GM21390 (cell line): ENCODE measurements at regions not wholly inside any gene's neighbourhood (a gene's known extent, or its start where the extent isn't known, plus 50 kb on each side); places are given as distances from the start of the nearest gene placed in this dataset.

Experiments
- ATAC-seq: cut with Tn5 transposase; IDR thresholded peaks from one replicate; pipeline ENCODE4 v1.9.1; 2021; ENCODE audit not compliant: unreplicated experiment

DNA sequence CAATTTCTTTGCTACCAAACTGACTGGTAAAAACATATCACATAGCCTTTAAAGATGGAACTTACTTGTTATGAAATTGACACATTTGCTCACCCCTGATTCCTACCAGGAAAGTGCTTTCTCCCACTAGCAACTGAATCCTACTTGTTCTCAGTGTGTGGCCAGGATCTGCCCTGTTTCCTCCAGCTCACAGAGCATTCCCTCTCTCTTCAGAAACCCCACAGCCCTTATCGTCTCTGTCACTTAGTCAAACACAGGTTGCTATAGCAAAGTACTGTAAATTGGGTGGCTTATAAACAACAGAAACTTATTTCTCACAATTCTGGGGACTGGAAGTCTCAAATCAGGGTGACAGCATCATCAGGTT, 265.2 kb upstream of the BOD1L1 start:
- no peak for ATAC-seq

DNA sequence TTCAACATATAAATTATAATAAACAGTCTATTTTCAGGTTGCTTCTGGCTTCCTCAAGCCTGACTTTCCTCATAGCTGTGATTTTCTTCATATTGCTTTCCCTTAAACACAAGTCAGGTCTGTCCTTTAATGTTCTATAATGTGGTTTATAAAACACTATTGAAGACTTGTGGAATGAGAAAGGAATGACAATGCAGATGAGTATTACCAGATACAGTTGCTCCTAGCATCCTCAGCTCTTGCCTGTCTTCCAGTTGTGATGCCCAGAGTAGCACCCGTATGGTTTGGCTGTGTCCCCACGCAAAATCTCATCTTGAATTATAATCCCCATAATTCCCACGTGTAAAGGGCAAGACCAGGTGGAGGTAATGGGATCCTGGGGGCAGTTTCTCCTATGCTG, 265.7 kb upstream of the BOD1L1 start:
- no peak for ATAC-seq

DNA sequence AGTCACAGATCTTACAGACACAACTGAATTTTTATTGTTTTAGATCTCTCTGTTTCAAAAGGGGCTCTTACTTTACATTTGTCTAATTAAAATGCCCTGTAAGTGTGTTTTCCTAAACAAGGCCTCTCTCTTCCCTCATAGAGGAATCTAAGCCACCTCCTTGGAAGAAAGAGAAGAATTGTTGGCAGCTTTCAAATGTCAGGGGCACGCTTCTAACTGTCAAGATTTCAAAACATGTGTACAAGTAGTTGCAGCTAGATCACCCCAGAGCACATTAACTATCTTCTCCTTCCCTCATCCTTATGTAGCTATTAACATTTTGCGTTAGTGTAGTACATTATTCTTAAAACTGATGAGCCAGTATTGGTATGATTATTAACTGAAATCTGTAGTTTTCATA, 266.5 kb upstream of the BOD1L1 start:
- no peak for ATAC-seq

GRCh38 chr4:13900780-13901179, 273.3 kb upstream of the BOD1L1 start:
- no peak for ATAC-seq

GRCh38 chr4:13902146-13902545, 274.6 kb upstream of the BOD1L1 start:
- ATAC-seq = no peak

DNA sequence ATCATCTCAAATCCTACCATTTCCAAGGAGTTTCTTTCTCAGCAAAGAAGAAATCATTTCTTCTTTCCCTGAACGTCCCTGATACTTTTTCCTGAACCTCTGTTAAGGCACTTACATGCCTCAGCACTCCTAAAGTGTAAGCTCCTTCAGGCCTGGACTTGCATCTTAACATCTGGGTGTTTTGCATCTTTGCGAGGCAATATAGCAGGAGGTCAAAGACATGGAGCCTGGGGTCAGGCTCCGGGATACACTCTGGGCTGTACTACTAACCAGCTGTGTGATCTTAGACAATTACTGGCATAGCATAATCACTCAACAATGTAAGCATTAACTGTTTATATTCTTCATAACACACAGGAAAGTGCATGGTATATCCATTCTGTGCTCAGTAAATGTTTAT, 275.5 kb upstream of the BOD1L1 start:
- ATAC-seq = no peak

DNA sequence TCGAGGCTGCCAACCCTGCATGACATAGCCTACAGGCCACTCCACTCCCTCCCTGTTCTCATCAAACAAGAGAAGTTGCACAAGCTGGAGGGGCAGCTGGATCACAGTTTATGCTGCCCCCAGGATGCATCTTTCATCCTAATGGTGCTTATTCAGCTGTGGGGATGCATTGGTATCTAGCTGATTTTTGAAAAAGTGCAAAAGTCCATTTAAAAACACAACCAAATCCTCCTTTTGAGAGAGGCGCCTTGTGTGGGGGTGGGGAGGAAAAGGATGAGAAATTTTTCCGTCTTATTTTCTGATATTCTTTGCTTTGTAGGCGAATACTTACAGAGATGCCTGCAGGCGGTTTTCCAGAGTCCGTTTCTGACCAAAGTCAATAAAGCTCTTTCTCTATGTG, 276.4 kb upstream of the BOD1L1 start:
- no peak for ATAC-seq

DNA sequence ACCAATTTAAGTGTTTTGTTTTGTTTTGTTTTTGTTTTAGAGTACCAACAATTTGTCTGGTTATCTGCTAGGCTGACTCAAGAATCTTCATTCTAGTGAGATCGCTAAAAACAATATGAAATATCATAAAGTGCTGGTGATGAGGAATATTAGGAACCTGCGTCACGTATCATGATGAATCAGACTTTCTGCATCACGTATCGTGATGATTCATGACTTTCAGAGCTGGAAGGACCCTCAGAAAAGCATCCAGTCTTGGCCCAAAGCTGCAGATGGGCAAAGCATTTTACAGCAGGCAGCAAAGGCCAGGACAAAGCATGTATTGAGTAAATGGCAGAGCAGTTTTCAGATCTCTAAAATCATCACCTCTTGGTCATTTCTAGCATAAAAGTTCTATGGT, 278.0 kb upstream of the BOD1L1 start:
- ATAC-seq = no peak

- no peak for ATAC-seq
Measured at GRCh38 chr4:13906727-13907126, 279.2 kb upstream of the BOD1L1 start.

GRCh38 chr4:13907255-13907751, 279.8 kb upstream of the BOD1L1 start:
- no peak for ATAC-seq

GRCh38 chr4:13908455-13908854, 280.9 kb upstream of the BOD1L1 start:
- no peak for ATAC-seq

DNA sequence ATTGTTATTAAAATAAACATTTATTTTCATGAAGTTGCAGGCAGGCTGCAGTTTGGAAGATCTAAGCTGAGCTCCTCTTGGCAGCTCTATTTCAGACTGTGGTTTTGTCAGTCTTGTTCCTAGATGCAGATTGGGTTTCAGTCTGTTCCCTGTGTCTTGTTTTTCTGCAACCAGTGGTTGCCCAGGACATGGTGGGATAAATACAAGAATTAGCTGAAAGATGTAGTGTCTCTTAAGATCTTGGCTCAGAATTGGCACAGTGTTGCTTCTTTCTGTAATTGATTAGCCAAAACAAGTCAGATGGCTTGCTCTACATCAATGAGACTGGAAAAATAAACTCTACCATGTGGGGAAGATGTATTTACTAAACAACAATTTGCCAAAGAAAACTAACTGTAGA, 283.0 kb upstream of the BOD1L1 start:
- ATAC-seq = no peak

GRCh38 chr4:13911256-13911655, 283.7 kb upstream of the BOD1L1 start:
- no peak for ATAC-seq

GRCh38 chr4:13912436-13912925, 285.0 kb upstream of the BOD1L1 start:
- ATAC-seq = no peak

GRCh38 chr4:13912966-13913365, 285.4 kb upstream of the BOD1L1 start:
- no peak for ATAC-seq

DNA sequence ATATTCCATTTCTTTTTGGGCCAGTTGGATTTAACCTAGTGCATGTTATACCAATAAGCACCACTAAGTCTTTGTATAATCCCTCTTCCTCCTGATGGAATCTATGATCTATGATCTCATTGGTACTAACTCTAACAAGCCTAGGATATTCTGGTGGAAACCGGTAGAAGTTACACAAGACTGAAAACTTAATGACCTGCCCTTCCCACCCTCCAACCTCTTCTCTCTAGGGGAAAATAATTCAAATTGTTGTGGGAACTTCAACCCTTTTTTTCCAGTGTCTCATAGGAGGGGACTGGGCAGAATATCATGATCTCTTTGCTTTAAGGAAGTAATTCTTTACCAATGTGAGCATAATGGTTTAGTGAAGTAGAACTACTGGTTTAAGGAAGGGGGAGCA, 289.5 kb upstream of the BOD1L1 start:
- no peak for ATAC-seq

- no peak for ATAC-seq
Measured at GRCh38 chr4:13918110-13918509, 290.6 kb upstream of the BOD1L1 start.

GRCh38 chr4:13918991-13919441, 291.5 kb upstream of the BOD1L1 start:
- ATAC-seq = no peak

DNA sequence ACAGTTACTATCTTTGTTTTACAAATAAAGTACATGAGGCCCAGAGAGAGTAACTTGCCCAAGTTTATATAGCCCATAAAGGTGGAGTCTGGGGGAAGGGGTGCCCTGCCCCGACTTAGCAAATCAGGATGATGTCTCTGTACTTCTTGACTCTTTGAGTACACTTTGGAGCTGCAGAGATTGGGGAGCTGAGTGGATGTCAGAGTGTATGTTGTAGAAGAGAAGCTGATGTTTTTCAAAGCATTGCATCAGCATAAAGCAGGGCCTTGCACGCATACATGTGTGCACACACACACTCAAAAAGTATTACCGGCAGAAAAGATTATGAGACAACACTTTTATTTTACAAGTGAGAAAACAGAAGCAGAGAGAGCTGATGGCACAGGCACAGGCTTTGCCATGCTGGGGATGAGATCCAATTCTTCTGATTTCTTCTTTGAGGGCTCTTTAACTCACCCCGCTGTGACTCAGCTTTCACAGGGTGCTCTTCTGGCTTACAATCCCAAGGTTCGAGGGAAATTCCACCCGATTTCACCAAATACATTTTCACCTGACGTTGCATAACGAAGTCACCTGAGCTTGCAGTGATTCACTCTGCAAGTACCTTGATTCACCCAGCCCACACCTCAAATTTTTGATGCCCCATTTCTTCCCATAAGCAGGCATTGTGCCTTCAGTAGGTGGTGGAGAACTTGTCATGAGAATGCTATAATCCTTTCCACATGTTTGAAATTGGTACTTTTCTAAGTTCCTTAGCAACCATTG, 292.8 kb upstream of the BOD1L1 start:
- ATAC-seq = no peak

DNA sequence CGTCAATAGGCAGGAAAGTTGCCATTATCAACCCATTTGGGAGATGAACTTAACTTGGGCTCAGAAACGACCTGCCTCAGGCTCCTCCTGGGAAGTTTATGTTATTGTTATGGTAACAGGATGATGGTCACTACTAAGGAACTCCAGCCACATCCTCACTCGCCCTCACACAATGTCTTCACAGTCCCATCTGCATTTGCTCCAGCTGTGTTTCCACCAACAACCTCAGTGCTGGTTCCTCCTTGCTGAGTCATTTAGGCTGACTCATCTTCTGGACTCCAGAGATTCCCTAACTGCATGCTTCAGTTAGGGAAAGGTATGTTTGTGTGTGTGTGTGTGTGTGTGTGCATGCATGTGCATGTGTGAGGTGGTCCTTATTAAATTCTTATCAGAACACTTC, 293.4 kb upstream of the BOD1L1 start:
- ATAC-seq = no peak

- no peak for ATAC-seq
Measured at GRCh38 chr4:13921805-13922204, 294.3 kb upstream of the BOD1L1 start.

- ATAC-seq = no peak
Measured at GRCh38 chr4:13922459-13922858, 294.9 kb upstream of the BOD1L1 start.
